ENCODE measurements at regions not wholly inside any gene's neighbourhood (a gene's known extent, or its start where the extent isn't known, plus 50 kb on each side); places are given as distances from the start of the nearest gene placed in this dataset.
A peak's percentile ranks its signal among the peaks of the same experiment; 100 is the strongest.
"Not testable (repeated sequence)": the region's sequence is repeated elsewhere in the genome, so short reads cannot be mapped to it uniquely, and the experiment has no call there.

DNA sequence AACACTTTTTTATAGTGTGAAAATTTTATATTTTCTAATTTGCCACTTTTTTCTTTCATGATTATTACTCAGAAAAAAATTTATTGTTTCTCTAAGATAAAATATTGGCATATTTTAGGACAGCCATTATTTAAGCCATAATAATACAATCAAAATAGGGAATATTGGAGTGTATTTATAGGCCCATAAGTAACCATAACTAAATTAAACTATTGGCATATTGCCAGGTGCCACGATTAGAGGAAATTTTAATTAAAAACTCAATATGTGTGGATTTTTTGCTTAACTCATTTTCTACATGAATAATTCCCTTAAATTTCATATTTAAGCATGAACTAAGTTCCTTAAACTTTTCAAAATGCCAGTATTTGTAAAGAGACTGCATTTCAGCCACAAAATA, 587.8 kb downstream of the IPMK start:
- Mint-ChIP-seq H3K4me3 (no peak overlapping the region), H3K9me3 (peaks cover 17% of the 10 kb centered on the region), H3K27me3 (no peaks in the 10 kb centered on the region), H3K27ac (no peak overlapping the region), H3K4me1 (no peaks in the 10 kb centered on the region), H3K36me3 (ENCODE audit: low read depth) (no peaks in the 10 kb centered on the region)
- ATAC-seq (no peak), DNase-seq (no peak)

DNA sequence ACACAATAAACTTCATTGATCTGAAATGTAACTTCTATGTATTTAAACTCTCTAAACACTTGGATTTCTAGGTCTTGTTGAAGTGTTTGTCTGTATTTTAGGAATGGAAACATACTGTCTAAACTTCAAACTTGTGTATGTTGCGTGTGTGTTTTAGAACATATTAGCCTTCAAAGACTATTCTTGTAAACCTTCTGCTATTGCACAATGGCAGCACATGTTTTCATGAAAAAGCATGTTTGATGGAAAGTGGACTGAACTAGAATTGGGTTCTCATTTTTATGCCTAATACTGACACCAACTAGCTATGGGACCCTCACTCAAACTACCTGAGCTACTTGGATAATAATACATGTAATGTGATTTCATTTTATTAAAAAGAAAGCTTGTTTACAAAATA, 592.6 kb downstream of the IPMK start:
- H3K36me3 Mint-ChIP-seq (ENCODE audit: low read depth): no peaks in the 10 kb centered on the region
- H3K9me3 Mint-ChIP-seq: peaks cover 17% of the 10 kb centered on the region
- no peaks in the 10 kb centered on the region for H3K4me1 Mint-ChIP-seq
- DNase-seq (no peak), ATAC-seq (no peak)
- no peaks in the 10 kb centered on the region for H3K27me3 Mint-ChIP-seq
- H3K4me3 Mint-ChIP-seq: no peak overlapping the region
- no peak overlapping the region for H3K27ac Mint-ChIP-seq

DNA sequence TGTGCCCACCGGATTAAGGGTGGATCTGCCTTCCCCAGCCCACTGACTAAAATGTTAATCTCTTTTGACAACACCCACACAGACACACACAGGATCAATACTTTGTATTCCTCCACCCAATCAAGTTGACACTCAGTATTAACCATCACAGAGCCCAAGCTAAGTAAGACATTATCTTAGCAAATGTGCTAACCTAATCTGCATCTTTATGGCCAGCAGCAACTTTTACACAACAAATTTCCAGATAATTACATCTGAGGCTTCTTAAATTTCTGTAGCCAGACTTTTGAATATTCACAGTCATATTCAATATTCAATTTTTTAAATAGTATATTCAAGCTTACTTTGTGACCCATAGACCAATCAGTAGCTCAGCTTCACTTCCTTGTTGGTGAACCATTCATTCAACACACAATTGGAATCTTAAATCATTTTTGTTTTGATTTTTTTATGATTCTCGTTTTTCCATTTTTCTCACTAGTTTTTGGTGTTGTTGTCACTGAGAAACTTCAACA, 594.2 kb downstream of the IPMK start:
- H3K9me3 Mint-ChIP-seq: peaks cover 16% of the 10 kb centered on the region
- H3K27me3 Mint-ChIP-seq: no peaks in the 10 kb centered on the region
- H3K36me3 Mint-ChIP-seq (ENCODE audit: low read depth): no peaks in the 10 kb centered on the region
- H3K4me3 Mint-ChIP-seq: no peak overlapping the region
- DNase-seq: no peak
- no peaks in the 10 kb centered on the region for H3K4me1 Mint-ChIP-seq
- H3K27ac Mint-ChIP-seq: no peak overlapping the region
- ATAC-seq: no peak

GRCh38 chr10:57664815-57665214, 602.9 kb downstream of the IPMK start:
- ATAC-seq (no peak), DNase-seq (no peak)
- H3K27me3 Mint-ChIP-seq: no peaks in the 10 kb centered on the region
- H3K4me1 Mint-ChIP-seq: no peaks in the 10 kb centered on the region
- no peak overlapping the region for H3K27ac Mint-ChIP-seq
- H3K4me3 Mint-ChIP-seq: no peak overlapping the region
- no peaks in the 10 kb centered on the region for H3K9me3 Mint-ChIP-seq
- no peaks in the 10 kb centered on the region for H3K36me3 Mint-ChIP-seq (ENCODE audit: low read depth)

DNA sequence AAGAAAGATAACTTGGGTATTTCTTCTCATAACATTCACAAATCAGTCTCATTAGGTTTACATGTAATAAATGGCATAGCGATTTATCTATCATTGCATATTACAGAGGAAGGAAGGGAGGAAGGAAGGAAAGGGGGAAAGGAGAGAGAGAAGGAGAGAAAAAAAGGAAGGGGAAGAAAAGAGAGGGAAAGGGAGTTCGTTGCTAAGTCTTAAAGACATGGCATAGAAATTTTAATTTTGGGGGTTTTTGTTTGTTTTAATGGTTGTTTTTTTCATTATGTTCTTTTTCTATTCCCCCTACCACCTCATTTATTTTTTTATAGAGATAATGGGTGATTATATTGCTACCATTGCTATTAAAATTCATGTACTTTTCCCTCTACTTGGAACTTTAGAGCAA, 604.3 kb downstream of the IPMK start:
- Mint-ChIP-seq H3K4me3 (no peak overlapping the region), H3K9me3 (no peaks in the 10 kb centered on the region)
- ATAC-seq: no peak

GRCh38 chr10:57661206-57661605, 606.5 kb downstream of the IPMK start:
- H3K27ac Mint-ChIP-seq: no peak overlapping the region
- no peak for ATAC-seq
- no peak overlapping the region for H3K4me3 Mint-ChIP-seq
- H3K9me3 Mint-ChIP-seq: no peaks in the 10 kb centered on the region
- DNase-seq: no peak
- H3K4me1 Mint-ChIP-seq: no peaks in the 10 kb centered on the region
- H3K36me3 Mint-ChIP-seq (ENCODE audit: low read depth): no peaks in the 10 kb centered on the region
- no peaks in the 10 kb centered on the region for H3K27me3 Mint-ChIP-seq

More for the DNA sequence above, 604.3 kb downstream of the IPMK start:
- no peaks in the 10 kb centered on the region for H3K27me3 Mint-ChIP-seq
- no peak overlapping the region for H3K27ac Mint-ChIP-seq
- DNase-seq: no peak
- no peaks in the 10 kb centered on the region for H3K36me3 Mint-ChIP-seq (ENCODE audit: low read depth)
- no peaks in the 10 kb centered on the region for H3K4me1 Mint-ChIP-seq

- Mint-ChIP-seq H3K27me3 (no peaks in the 10 kb centered on the region), H3K9me3 (no peaks in the 10 kb centered on the region), H3K4me3 (no peak overlapping the region), H3K4me1 (no peaks in the 10 kb centered on the region), H3K36me3 (ENCODE audit: low read depth) (no peaks in the 10 kb centered on the region), H3K27ac (no peak overlapping the region)
- ATAC-seq: peak; percentile 40
- peak; percentile 21 for DNase-seq
Observed at GRCh38 chr10:57657164-57657765, 610.4 kb downstream of the IPMK start.

DNA sequence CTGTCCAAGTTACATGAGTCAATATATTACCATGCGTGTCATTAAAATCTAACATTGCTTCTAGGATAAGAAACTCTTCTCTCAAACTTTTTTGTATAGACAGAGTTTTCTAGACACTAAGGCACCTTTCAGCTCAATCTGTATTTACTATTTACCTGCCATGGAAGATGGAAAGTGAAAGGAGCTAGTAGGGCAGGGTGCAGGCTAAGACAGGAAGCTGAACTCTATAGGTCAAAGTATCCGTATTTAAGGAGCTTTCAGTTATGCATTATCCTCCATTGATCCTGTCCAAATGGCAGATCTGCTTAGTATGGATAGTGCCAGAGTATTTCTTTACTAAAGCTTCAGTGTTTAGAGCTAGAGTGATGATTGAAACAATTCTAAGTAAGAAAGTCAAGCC, 612.8 kb downstream of the IPMK start:
- DNase-seq: no peak
- H3K36me3 Mint-ChIP-seq (ENCODE audit: low read depth): no peaks in the 10 kb centered on the region
- no peak for ATAC-seq
- no peak overlapping the region for H3K4me3 Mint-ChIP-seq
- H3K27ac Mint-ChIP-seq: no peak overlapping the region
- no peaks in the 10 kb centered on the region for H3K4me1 Mint-ChIP-seq
- no peaks in the 10 kb centered on the region for H3K27me3 Mint-ChIP-seq
- H3K9me3 Mint-ChIP-seq: peaks cover 4% of the 10 kb centered on the region

- not testable (repeated sequence) for H3K36me3 Mint-ChIP-seq (ENCODE audit: low read depth); H3K27me3 Mint-ChIP-seq; H3K4me1 Mint-ChIP-seq; DNase-seq; H3K9me3 Mint-ChIP-seq; ATAC-seq; H3K27ac Mint-ChIP-seq; H3K4me3 Mint-ChIP-seq
Observed at GRCh38 chr10:57645108-57645507, 622.6 kb downstream of the IPMK start.

- Mint-ChIP-seq H3K36me3 (ENCODE audit: low read depth) (no peaks in the 10 kb centered on the region), H3K4me1 (no peaks in the 10 kb centered on the region), H3K27me3 (no peaks in the 10 kb centered on the region), H3K9me3 (no peaks in the 10 kb centered on the region), H3K27ac (no peak overlapping the region), H3K4me3 (no peak overlapping the region)
- ATAC-seq (no peak), DNase-seq (no peak)
Observed at GRCh38 chr10:57638411-57638810, 629.3 kb downstream of the IPMK start.

DNA sequence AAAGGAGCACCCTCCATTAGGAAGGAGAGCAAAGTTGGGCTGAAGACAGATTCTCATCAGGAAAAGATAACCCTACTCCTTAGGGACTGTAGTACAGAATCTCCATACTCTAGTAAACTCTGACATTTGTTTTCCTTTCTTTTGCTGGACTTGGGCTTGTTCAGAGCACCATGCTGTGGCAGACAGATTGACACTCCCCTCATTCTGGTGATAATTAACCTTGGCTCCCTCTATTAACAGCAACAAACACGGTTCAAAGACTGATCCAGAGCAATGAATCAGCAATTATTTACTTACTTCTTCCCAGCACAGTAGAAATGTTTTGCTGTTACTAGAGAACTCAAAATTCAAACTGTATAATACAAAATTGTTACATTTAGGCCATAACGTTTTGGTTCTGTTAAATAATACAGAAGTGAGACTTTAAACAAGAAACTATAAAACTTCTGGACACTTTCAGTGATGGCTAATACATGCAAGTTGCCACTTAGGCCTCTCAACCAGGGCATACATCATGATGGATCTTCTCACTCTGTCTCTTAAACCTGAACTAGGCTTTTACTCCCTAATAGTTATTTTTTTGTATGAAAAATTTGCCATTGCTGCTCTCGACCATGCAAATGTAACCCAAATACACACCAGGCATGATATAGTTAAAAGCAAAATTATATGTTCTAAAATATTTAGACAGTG, 639.0 kb downstream of the IPMK start:
- H3K27ac Mint-ChIP-seq: no peak overlapping the region
- DNase-seq (no peak), ATAC-seq (no peak)
- H3K9me3 Mint-ChIP-seq: no peaks in the 10 kb centered on the region
- H3K4me1 Mint-ChIP-seq: no peaks in the 10 kb centered on the region
- no peak overlapping the region for H3K4me3 Mint-ChIP-seq
- no peaks in the 10 kb centered on the region for H3K36me3 Mint-ChIP-seq (ENCODE audit: low read depth)
- H3K27me3 Mint-ChIP-seq: no peaks in the 10 kb centered on the region

DNA sequence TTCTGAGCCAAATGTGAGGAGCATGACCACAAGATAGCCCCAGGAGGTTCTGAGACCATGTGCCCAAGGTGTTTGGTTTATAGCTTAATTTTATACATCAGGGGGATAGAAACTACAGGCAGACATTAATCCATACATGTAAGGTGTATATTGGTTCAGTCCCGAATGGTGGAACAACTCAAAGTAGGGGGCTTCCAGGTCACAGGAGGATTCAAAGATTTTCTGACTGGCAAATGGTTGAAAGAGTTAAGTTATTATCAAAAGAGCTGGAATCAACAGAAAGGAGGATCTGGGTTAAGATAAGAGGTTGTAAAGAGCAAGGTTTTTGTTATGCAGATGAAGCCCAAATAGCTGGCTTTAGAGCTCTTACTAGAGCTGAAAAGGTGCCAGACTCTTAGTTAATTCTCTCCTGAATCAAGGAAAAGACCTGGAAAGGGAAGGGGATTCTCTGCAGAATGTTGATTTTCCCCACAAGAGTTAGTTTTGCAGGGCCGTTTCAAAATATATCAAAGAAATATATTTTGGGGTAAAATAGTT, 640.0 kb downstream of the IPMK start:
- Mint-ChIP-seq H3K27me3 (no peaks in the 10 kb centered on the region), H3K9me3 (no peaks in the 10 kb centered on the region), H3K4me1 (no peaks in the 10 kb centered on the region), H3K36me3 (ENCODE audit: low read depth) (no peaks in the 10 kb centered on the region), H3K27ac (no peak overlapping the region), H3K4me3 (no peak overlapping the region)
- no peak for ATAC-seq
- no peak for DNase-seq

GRCh38 chr10:57624856-57625592, 642.7 kb downstream of the IPMK start:
- Mint-ChIP-seq H3K4me1 (no peaks in the 10 kb centered on the region), H3K4me3 (no peak overlapping the region), H3K27me3 (no peaks in the 10 kb centered on the region), H3K36me3 (ENCODE audit: low read depth) (no peaks in the 10 kb centered on the region), H3K27ac (no peak overlapping the region), H3K9me3 (no peaks in the 10 kb centered on the region)
- ATAC-seq: no peak
- DNase-seq: no peak

DNA sequence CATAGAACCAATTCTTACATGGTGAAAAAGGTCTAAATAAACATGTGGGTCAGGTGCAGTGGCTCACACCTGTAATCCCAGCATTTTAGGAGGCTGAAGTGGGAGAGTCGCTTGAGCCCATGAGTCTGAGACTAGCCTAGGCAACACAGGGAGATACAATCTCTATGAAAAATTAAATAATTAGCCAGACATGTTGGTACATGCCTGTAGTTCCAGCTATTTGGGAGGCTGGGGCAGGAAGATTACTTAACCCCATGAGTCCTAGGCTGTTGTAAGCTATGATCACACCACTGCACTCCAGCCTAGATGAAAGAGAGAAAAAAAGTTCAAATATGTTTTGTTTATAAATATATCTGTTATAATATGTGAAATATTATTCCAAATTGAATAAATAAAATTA, 643.6 kb downstream of the IPMK start:
- ATAC-seq (no peak), DNase-seq (no peak)
- H3K27ac Mint-ChIP-seq: no peak overlapping the region
- no peak overlapping the region for H3K4me3 Mint-ChIP-seq
- no peaks in the 10 kb centered on the region for H3K27me3 Mint-ChIP-seq
- H3K4me1 Mint-ChIP-seq: no peaks in the 10 kb centered on the region
- no peaks in the 10 kb centered on the region for H3K9me3 Mint-ChIP-seq
- no peaks in the 10 kb centered on the region for H3K36me3 Mint-ChIP-seq (ENCODE audit: low read depth)

- Mint-ChIP-seq H3K4me1 (no peaks in the 10 kb centered on the region), H3K4me3 (no peak overlapping the region), H3K9me3 (no peaks in the 10 kb centered on the region), H3K27me3 (no peaks in the 10 kb centered on the region), H3K27ac (no peak overlapping the region), H3K36me3 (ENCODE audit: low read depth) (no peaks in the 10 kb centered on the region)
- ATAC-seq: no peak
- DNase-seq: no peak
Observed at GRCh38 chr10:57621466-57621865, 646.2 kb downstream of the IPMK start.

Measured in activated naive CD8-positive, alpha-beta T cell treated with anti-CD3 and anti-CD28 coated beads, Interleukin-2, amount 50 U/mL, for 24 hours (primary cell).